Naive B cell (primary cell): ENCODE measurements at regions not wholly inside any gene's neighbourhood (a gene's known extent, or its start where the extent isn't known, plus 50 kb on each side); places are given as distances from the start of the nearest gene placed in this dataset.
"Not testable (repeated sequence)": the region's sequence is repeated elsewhere in the genome, so short reads cannot be mapped to it uniquely, and the experiment has no call there.

Source experiments
- ATAC-seq, 2 donors: fragments of 150-1000 bp; cut with Tn5 transposase; 2 replicates each; pipeline ENCODE4 v1.10.0; 2021; ENCODE audit warnings: low read depth in 2 of 2, mild to moderate bottlenecking in 2 of 2, moderate library complexity in 2 of 2
- DNase-seq: peaks from one replicate; pipeline ENCODE4 v3.0.0; 2022
- H3K27ac Mint-ChIP-seq, 6 donors: one replicate each; pipeline ENCODE4 v1.8.0; 2020 to 2022; ENCODE audit warnings: mild to moderate bottlenecking in 6 of 6, mixed read lengths in 6 of 6, moderate library complexity in 5 of 6, inconsistent platforms in 2 of 6
- H3K27me3 Mint-ChIP-seq, 3 donors: one replicate each; pipeline ENCODE4 v1.8.0; 2021 to 2022; ENCODE audit warnings: mixed read lengths in 3 of 3, mild to moderate bottlenecking in 1 of 3
- H3K36me3 Mint-ChIP-seq, 2 donors: one replicate each; pipeline ENCODE4 v1.8.0; 2020 to 2022; ENCODE audit warnings: mixed read lengths in 2 of 2, inconsistent platforms in 1 of 2, mild to moderate bottlenecking in 1 of 2
- H3K4me1 Mint-ChIP-seq, 3 donors: one replicate each; pipeline ENCODE4 v1.8.0; 2020 to 2022; ENCODE audit warnings: mixed read lengths in 3 of 3, inconsistent platforms in 1 of 3, mild to moderate bottlenecking in 1 of 3, moderate library complexity in 1 of 3
- H3K4me3 Mint-ChIP-seq, 8 donors: one replicate each; pipeline ENCODE4 v1.8.0; 2020 to 2022; ENCODE audit warnings: mild to moderate bottlenecking in 8 of 8, mixed read lengths in 8 of 8, moderate library complexity in 8 of 8, inconsistent platforms in 2 of 8
- H3K9me3 Mint-ChIP-seq, 7 donors: one replicate each; pipeline ENCODE4 v1.8.0; 2020 to 2022; ENCODE audit warnings: mixed read lengths in 7 of 7, mild to moderate bottlenecking in 5 of 7, inconsistent platforms in 2 of 7, moderate library complexity in 1 of 7

DNA sequence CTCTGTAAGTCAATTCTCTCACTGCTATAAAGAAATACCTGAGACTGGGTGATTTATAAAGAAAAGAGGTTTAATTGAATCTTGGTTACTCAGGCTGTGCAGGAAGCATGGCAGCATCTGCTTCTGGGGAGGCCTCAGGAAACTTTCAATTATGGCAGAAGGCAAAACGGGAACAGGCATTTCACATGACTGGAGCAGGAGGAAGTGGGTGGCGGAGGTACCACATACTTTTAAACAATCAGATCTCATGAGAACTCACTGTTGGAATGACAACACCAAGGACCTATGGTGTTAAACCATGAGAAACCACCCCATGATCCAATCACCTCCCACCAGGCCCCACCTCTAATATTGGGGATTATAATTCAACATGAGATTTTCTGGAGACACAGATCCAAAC lies 315.7 kb upstream of the NRP1 start:
- H3K9me3 Mint-ChIP-seq: peaks cover 0 to 40% (median 11%) of the 10 kb centered on the region in 7 donors
- H3K27me3 Mint-ChIP-seq, H3K27ac Mint-ChIP-seq, H3K4me1 Mint-ChIP-seq, DNase-seq, ATAC-seq, H3K36me3 Mint-ChIP-seq, H3K4me3 Mint-ChIP-seq: not testable (repeated sequence)

DNA sequence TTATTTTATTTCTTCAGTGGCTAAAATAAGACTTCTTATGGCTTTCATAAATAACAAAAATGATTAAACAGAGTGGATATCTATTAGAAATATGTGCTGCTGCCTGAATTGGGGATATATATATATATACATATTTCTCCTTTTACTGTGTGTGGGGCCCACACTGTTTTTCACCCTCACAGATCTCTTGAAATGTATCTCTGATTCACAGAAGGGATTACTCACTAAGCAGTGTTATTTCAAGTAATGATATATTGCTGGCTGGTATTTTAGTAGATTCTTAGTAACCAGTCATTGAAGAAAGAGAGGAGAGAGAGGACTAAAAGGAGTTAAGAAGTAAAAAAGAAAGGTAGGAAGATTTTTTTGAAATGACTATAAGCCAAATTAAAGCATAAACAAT lies 308.6 kb upstream of the NRP1 start:
- no peak overlapping the region for H3K27ac Mint-ChIP-seq
- no peak overlapping the region for H3K4me3 Mint-ChIP-seq
- no peaks in the 10 kb centered on the region for H3K27me3 Mint-ChIP-seq
- H3K36me3 Mint-ChIP-seq: no peaks in the 10 kb centered on the region
- H3K4me1 Mint-ChIP-seq: no peaks in the 10 kb centered on the region
- peaks cover 0 to 4% (median 0%) of the 10 kb centered on the region in 7 donors for H3K9me3 Mint-ChIP-seq
- DNase-seq (no peak), ATAC-seq (no peak)

DNA sequence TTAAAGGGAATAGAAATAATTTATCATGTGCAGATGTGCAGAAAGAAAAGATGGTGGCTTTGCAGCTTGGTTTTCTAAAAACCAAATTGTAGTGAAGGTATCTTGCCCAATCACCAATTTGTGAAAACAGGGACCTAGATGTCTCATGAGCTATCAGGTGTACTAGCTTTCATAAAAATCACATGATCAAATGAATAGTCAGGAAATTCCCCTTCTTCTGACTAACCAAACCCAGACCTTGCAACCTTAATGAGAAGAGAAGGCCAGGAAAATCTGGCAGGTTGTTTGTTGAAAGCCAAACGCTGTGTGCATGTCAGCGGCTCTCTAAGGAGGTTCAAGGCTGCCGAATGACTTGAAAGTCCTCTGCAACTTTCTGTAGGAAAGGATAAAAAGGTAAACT lies 304.4 kb upstream of the NRP1 start:
- ATAC-seq (no peak), DNase-seq (no peak)
- H3K9me3 Mint-ChIP-seq: peaks cover 0 to 3% (median 0%) of the 10 kb centered on the region in 7 donors
- H3K4me3 Mint-ChIP-seq: no peak overlapping the region
- H3K27ac Mint-ChIP-seq: no peak overlapping the region
- no peaks in the 10 kb centered on the region for H3K4me1 Mint-ChIP-seq
- no peaks in the 10 kb centered on the region for H3K27me3 Mint-ChIP-seq
- H3K36me3 Mint-ChIP-seq: no peaks in the 10 kb centered on the region

GRCh38 chr10:33638374-33638773 lies 303.9 kb upstream of the NRP1 start:
- no peaks in the 10 kb centered on the region for H3K4me1 Mint-ChIP-seq
- H3K27ac Mint-ChIP-seq: no peak overlapping the region
- DNase-seq (no peak), ATAC-seq (no peak)
- peaks cover 0 to 3% (median 0%) of the 10 kb centered on the region in 7 donors for H3K9me3 Mint-ChIP-seq
- H3K27me3 Mint-ChIP-seq: no peaks in the 10 kb centered on the region
- no peak overlapping the region for H3K4me3 Mint-ChIP-seq
- H3K36me3 Mint-ChIP-seq: no peaks in the 10 kb centered on the region

DNA sequence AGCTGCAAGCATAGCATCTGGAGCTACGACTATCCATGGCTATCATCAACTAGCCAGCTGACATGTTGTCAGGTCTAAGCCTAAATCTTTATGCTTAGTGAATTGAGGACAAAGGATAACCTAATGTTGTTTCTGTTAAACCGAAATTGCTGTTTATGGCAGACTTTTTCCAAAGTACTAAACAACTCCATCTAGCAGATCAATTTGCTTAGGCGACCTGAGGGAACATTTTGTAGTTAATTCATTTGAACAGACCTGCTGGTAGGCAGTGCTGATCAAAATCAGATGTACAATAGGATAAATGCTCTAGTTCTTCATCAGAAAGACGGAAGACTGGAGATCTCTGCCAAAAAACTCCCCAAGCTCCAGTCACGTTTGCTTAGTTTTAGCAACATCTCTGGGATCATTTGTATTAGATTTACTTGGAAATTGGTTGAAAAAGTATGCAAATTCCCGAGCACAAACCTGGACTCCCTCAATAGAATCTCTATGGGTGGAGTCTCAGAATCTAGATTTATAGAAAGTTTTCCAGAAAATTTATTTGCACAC lies 301.6 kb upstream of the NRP1 start:
- no peaks in the 10 kb centered on the region for H3K27me3 Mint-ChIP-seq
- DNase-seq: no peak
- H3K36me3 Mint-ChIP-seq: no peaks in the 10 kb centered on the region
- H3K27ac Mint-ChIP-seq: no peak overlapping the region
- H3K9me3 Mint-ChIP-seq: peaks cover 0 to 4% (median under 1%) of the 10 kb centered on the region in 7 donors
- no peak for ATAC-seq
- H3K4me1 Mint-ChIP-seq: no peaks in the 10 kb centered on the region
- H3K4me3 Mint-ChIP-seq: no peak overlapping the region

GRCh38 chr10:33632432-33632831 lies 298.0 kb upstream of the NRP1 start:
- no peak overlapping the region for H3K4me3 Mint-ChIP-seq
- H3K27me3 Mint-ChIP-seq: no peaks in the 10 kb centered on the region
- peaks cover 0 to 8% (median 4%) of the 10 kb centered on the region in 7 donors for H3K9me3 Mint-ChIP-seq
- no peaks in the 10 kb centered on the region for H3K36me3 Mint-ChIP-seq
- ATAC-seq (no peak), DNase-seq (no peak)
- no peak overlapping the region for H3K27ac Mint-ChIP-seq
- no peaks in the 10 kb centered on the region for H3K4me1 Mint-ChIP-seq

DNA sequence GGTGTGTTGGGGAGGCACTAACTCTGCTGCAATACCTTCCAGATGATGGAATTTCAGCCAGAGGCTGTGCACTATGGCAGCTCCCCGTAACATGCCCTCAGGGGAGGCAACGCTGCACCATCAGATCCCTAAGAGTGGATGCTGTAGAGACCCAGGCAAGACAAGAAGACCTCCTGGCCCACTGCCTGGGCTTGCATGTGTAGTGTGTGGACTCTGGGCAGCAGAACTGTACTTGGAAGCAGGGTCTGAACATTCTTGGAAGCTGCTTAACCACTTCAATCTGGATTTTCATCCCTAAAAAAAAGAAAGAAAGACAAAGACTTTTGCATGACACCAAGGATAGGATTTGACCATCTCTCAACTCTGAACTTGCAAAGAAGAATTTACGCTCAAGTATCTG lies 297.5 kb upstream of the NRP1 start:
- H3K36me3 Mint-ChIP-seq: no peaks in the 10 kb centered on the region
- DNase-seq: no peak
- peaks cover 0 to 8% (median 4%) of the 10 kb centered on the region in 7 donors for H3K9me3 Mint-ChIP-seq
- no peak overlapping the region for H3K4me3 Mint-ChIP-seq
- no peak for ATAC-seq
- no peak overlapping the region for H3K27ac Mint-ChIP-seq
- H3K4me1 Mint-ChIP-seq: no peaks in the 10 kb centered on the region
- no peaks in the 10 kb centered on the region for H3K27me3 Mint-ChIP-seq

GRCh38 chr10:33630761-33631160 lies 296.3 kb upstream of the NRP1 start:
- Mint-ChIP-seq H3K4me3 (no peak overlapping the region), H3K4me1 (no peaks in the 10 kb centered on the region), H3K27me3 (no peaks in the 10 kb centered on the region), H3K36me3 (no peaks in the 10 kb centered on the region), H3K9me3 (peaks cover 0 to 14% (median 4%) of the 10 kb centered on the region in 7 donors), H3K27ac (no peak overlapping the region)
- no peak for DNase-seq
- ATAC-seq: no peak

DNA sequence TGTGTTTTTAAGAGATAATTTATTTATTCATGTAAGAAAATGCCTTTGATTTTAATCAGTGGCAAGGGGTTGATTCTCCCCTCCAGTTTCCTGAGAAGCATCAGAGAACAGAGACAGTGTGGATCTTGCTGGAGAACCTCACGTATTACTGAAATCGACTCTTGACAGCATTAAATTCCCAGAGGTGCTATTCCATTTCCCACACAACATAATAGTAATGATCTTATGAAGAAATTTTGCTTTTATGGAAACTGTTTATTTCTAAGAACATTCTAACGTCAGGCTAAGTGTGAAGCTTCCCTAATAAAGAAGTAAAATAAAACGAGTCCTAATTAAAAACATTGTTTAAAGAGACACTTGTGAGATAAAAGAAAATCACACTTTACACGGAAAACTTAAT lies 293.1 kb upstream of the NRP1 start:
- no peaks in the 10 kb centered on the region for H3K4me1 Mint-ChIP-seq
- DNase-seq (no peak), ATAC-seq (no peak)

GRCh38 chr10:33626798-33627466 lies 292.5 kb upstream of the NRP1 start:
- no peak overlapping the region for H3K4me3 Mint-ChIP-seq
- no peaks in the 10 kb centered on the region for H3K27me3 Mint-ChIP-seq
- peak overlapping the region in 2 of 6 donors; percentile 22 to 30 for H3K27ac Mint-ChIP-seq
- no peaks in the 10 kb centered on the region for H3K4me1 Mint-ChIP-seq
- no peak for DNase-seq
- peaks cover 0 to 15% (median 2%) of the 10 kb centered on the region in 7 donors for H3K9me3 Mint-ChIP-seq
- no peaks in the 10 kb centered on the region for H3K36me3 Mint-ChIP-seq
- ATAC-seq: no peak

More for the DNA sequence above, 293.1 kb upstream of the NRP1 start:
- no peak overlapping the region for H3K27ac Mint-ChIP-seq
- no peaks in the 10 kb centered on the region for H3K36me3 Mint-ChIP-seq
- H3K27me3 Mint-ChIP-seq: no peaks in the 10 kb centered on the region
- no peak overlapping the region for H3K4me3 Mint-ChIP-seq
- peaks cover 0 to 15% (median 4%) of the 10 kb centered on the region in 7 donors for H3K9me3 Mint-ChIP-seq

DNA sequence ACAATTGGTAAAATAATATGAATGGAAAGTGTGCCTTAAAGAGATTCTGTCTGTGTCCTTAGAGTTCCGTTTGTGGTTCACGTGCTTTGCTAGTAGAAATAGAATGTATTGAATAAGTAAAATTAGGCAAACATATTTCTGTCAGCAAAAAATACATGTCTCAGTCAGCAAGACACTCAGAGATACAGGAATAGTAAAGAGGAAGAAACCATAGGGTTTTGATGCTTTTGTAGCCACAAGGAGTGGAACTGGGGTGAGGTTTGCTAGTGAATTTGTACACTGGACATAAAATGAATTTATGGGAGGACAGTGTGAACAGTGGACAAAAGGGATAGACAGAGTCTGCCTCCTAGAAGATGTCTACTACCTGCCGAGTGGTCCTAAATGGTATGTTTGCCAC lies 289.2 kb upstream of the NRP1 start:
- H3K36me3 Mint-ChIP-seq: no peaks in the 10 kb centered on the region
- DNase-seq: no peak
- no peak overlapping the region for H3K27ac Mint-ChIP-seq
- ATAC-seq: no peak
- H3K27me3 Mint-ChIP-seq: no peaks in the 10 kb centered on the region
- no peaks in the 10 kb centered on the region for H3K4me1 Mint-ChIP-seq
- H3K9me3 Mint-ChIP-seq: peaks cover 0 to 9% (median 2%) of the 10 kb centered on the region in 7 donors
- H3K4me3 Mint-ChIP-seq: no peak overlapping the region

GRCh38 chr10:33621101-33621500 lies 286.6 kb upstream of the NRP1 start:
- ATAC-seq (no peak), DNase-seq (no peak)
- Mint-ChIP-seq H3K27ac (no peak overlapping the region), H3K4me1 (no peaks in the 10 kb centered on the region), H3K36me3 (no peaks in the 10 kb centered on the region), H3K9me3 (peaks cover 0 to 9% (median 3%) of the 10 kb centered on the region in 7 donors), H3K27me3 (no peaks in the 10 kb centered on the region), H3K4me3 (no peak overlapping the region)

DNA sequence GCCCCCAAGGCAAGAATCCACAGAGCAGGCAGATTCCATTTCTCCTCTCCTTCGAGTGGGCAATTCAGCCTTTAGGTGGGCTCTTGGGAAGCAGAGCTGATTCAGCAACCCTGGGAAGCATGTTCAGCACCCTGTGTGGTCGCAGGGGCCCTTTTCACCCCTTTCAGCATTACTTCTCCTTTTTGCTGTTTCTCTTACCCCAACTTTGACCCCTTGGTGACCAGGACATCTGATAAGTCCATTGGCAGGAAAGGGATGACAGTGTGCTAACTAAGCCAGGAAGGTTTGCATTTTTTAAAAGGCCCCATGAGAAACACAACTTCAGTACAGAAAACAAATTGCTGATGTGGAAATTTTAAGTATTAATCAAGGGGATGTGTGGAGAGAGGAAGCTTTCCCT lies 283.7 kb upstream of the NRP1 start:
- ATAC-seq (no peak), DNase-seq (no peak)
- no peaks in the 10 kb centered on the region for H3K4me1 Mint-ChIP-seq
- H3K4me3 Mint-ChIP-seq: no peak overlapping the region
- no peaks in the 10 kb centered on the region for H3K36me3 Mint-ChIP-seq
- peaks cover 0 to 13% (median 6%) of the 10 kb centered on the region in 7 donors for H3K9me3 Mint-ChIP-seq
- H3K27ac Mint-ChIP-seq: no peak overlapping the region
- no peaks in the 10 kb centered on the region for H3K27me3 Mint-ChIP-seq

GRCh38 chr10:33617381-33618080 lies 283.1 kb upstream of the NRP1 start:
- Mint-ChIP-seq H3K27me3 (no peaks in the 10 kb centered on the region), H3K4me3 (no peak overlapping the region), H3K36me3 (no peaks in the 10 kb centered on the region), H3K4me1 (no peaks in the 10 kb centered on the region), H3K9me3 (peaks cover 0 to 19% (median 10%) of the 10 kb centered on the region in 7 donors), H3K27ac (no peak overlapping the region)
- DNase-seq: no peak
- no peak for ATAC-seq
